ENCODE measurements at regions not wholly inside any gene's neighbourhood (a gene's known extent, or its start where the extent isn't known, plus 50 kb on each side); places are given as distances from the start of the nearest gene placed in this dataset.

GRCh38 chrX:124902953-124903352, 416.7 kb upstream of the TEX13C start:
- no peaks in the 10 kb centered on the region for H3F3A ChIP-seq (ENCODE audit: low read length, unreplicated experiment)
- intact Hi-C loops (cut with micrococcal nuclease): no loop called here
- no peaks in the 10 kb centered on the region for H3K9me3 ChIP-seq (ENCODE audit: low read length)

GRCh38 chrX:124910611-124911010, 409.1 kb upstream of the TEX13C start:
- H3K9ac ChIP-seq (ENCODE audit: low read length): no peak overlapping the region

More at GRCh38 chrX:124902953-124903352, 416.7 kb upstream of the TEX13C start:
- H3K27me3 ChIP-seq (ENCODE audit: low read length): no peaks in the 10 kb centered on the region
- ATAC-seq (no peak), DNase-seq (no peak)
- CTCF ChIA-PET: no interaction called here
- no peaks in the 10 kb centered on the region for H3K79me2 ChIP-seq (ENCODE audit: low read length)
- no peaks in the 10 kb centered on the region for H3K9me2 ChIP-seq (replicated peaks; ENCODE audit: low read length)
- no peaks in the 10 kb centered on the region for H3K36me3 ChIP-seq (ENCODE audit: low read depth, low read length)
- H3K4me2 ChIP-seq (ENCODE audit: low read length): no peak overlapping the region
- TF ChIP-seq EZH2 (IDR thresholded peaks at IDR 0.05; ENCODE audit: low read length, unreplicated experiment) (no peak), EZH2phosphoT487 (IDR thresholded peaks at IDR 0.05; ENCODE audit: borderline replicate concordance, low read length) (no peak), CTCF (conservative IDR thresholded peaks at IDR 0.05; ENCODE audit: low read depth, low read length) (no peak)
- no peaks in the 10 kb centered on the region for H4K20me1 ChIP-seq (ENCODE audit: low read length)
- POLR2A ChIA-PET (ENCODE audit: unreplicated experiment): no interaction called here
- no peaks in the 10 kb centered on the region for H3K4me1 ChIP-seq (ENCODE audit: insufficient read depth, low read length)
- no peak overlapping the region for H3K4me3 ChIP-seq (ENCODE audit: low read length)
- H3K27ac ChIP-seq (ENCODE audit: low read length): no peak overlapping the region
- H2AFZ ChIP-seq (ENCODE audit: low read length): no peak overlapping the region
- H3K9ac ChIP-seq (ENCODE audit: low read length): no peak overlapping the region
- no TSS peak for BruUV-seq (replicated peaks)

GRCh38 chrX:124917011-124917410, 402.7 kb upstream of the TEX13C start:
- no peaks in the 10 kb centered on the region for H3K27me3 ChIP-seq (ENCODE audit: low read length)
- H2AFZ ChIP-seq (ENCODE audit: low read length): no peak overlapping the region
- no peaks in the 10 kb centered on the region for H3K4me1 ChIP-seq (ENCODE audit: insufficient read depth, low read length)
- H3K27ac ChIP-seq (ENCODE audit: low read length): no peak overlapping the region
- H3F3A ChIP-seq (ENCODE audit: low read length, unreplicated experiment): no peaks in the 10 kb centered on the region
- no peak overlapping the region for H3K9ac ChIP-seq (ENCODE audit: low read length)
- no peak overlapping the region for H3K4me3 ChIP-seq (ENCODE audit: low read length)
- ChIA-PET POLR2A (ENCODE audit: unreplicated experiment) (no interaction called here), CTCF (no interaction called here)
- no peaks in the 10 kb centered on the region for H4K20me1 ChIP-seq (ENCODE audit: low read length)
- H3K9me2 ChIP-seq (replicated peaks; ENCODE audit: low read length): no peaks in the 10 kb centered on the region
- no peak for ATAC-seq
- H3K79me2 ChIP-seq (ENCODE audit: low read length): no peaks in the 10 kb centered on the region
- TF ChIP-seq EZH2phosphoT487 (IDR thresholded peaks at IDR 0.05; ENCODE audit: borderline replicate concordance, low read length) (no peak), CTCF (conservative IDR thresholded peaks at IDR 0.05; ENCODE audit: low read depth, low read length) (no peak), EZH2 (IDR thresholded peaks at IDR 0.05; ENCODE audit: low read length, unreplicated experiment) (no peak)
- DNase-seq: no peak
- BruUV-seq (replicated peaks): no TSS peak
- H3K9me3 ChIP-seq (ENCODE audit: low read length): no peaks in the 10 kb centered on the region
- no peak overlapping the region for H3K4me2 ChIP-seq (ENCODE audit: low read length)
- intact Hi-C loops (cut with micrococcal nuclease): no loop called here
- no peaks in the 10 kb centered on the region for H3K36me3 ChIP-seq (ENCODE audit: low read depth, low read length)

More at GRCh38 chrX:124910611-124911010, 409.1 kb upstream of the TEX13C start:
- H2AFZ ChIP-seq (ENCODE audit: low read length): no peak overlapping the region
- H3K79me2 ChIP-seq (ENCODE audit: low read length): no peaks in the 10 kb centered on the region
- no peaks in the 10 kb centered on the region for H3F3A ChIP-seq (ENCODE audit: low read length, unreplicated experiment)
- BruUV-seq (replicated peaks): no TSS peak
- H3K36me3 ChIP-seq (ENCODE audit: low read depth, low read length): no peaks in the 10 kb centered on the region
- H3K27me3 ChIP-seq (ENCODE audit: low read length): no peaks in the 10 kb centered on the region
- ATAC-seq (no peak), DNase-seq (no peak)
- ChIA-PET CTCF (no interaction called here), POLR2A (ENCODE audit: unreplicated experiment) (no interaction called here)
- H3K27ac ChIP-seq (ENCODE audit: low read length): no peak overlapping the region
- intact Hi-C loops (cut with micrococcal nuclease): no loop called here
- no peaks in the 10 kb centered on the region for H4K20me1 ChIP-seq (ENCODE audit: low read length)
- H3K4me2 ChIP-seq (ENCODE audit: low read length): no peak overlapping the region
- no peaks in the 10 kb centered on the region for H3K9me3 ChIP-seq (ENCODE audit: low read length)
- H3K4me3 ChIP-seq (ENCODE audit: low read length): no peak overlapping the region
- TF ChIP-seq EZH2 (IDR thresholded peaks at IDR 0.05; ENCODE audit: low read length, unreplicated experiment) (no peak), CTCF (conservative IDR thresholded peaks at IDR 0.05; ENCODE audit: low read depth, low read length) (no peak), EZH2phosphoT487 (IDR thresholded peaks at IDR 0.05; ENCODE audit: borderline replicate concordance, low read length) (no peak)
- no peaks in the 10 kb centered on the region for H3K9me2 ChIP-seq (replicated peaks; ENCODE audit: low read length)
- no peaks in the 10 kb centered on the region for H3K4me1 ChIP-seq (ENCODE audit: insufficient read depth, low read length)

Measured in PC-3 (cell line).